ENCODE measurements at regions not wholly inside any gene's neighbourhood (a gene's known extent, or its start where the extent isn't known, plus 50 kb on each side); places are given as distances from the start of the nearest gene placed in this dataset.

- intact Hi-C loops (cut with DNase I): loop anchor here in 1 of 10 donors (10.0 kb wide), 1 partner anchor 59 kb away; no protein-coding TSS in a partner anchor
- Histone ChIP-seq H3K4me3 (no peak overlapping the region), H3K4me1 (peaks cover 0 to 40% (median 16%) of the 10 kb centered on the region in 12 donors), H3K9me3 (peaks cover 0 to 10% (median 0%) of the 10 kb centered on the region in 12 donors), H3K36me3 (no peaks in the 10 kb centered on the region), H3K27me3 (peaks cover 0 to 4% (median 0%) of the 10 kb centered on the region in 9 donors), H3K27ac (no peak overlapping the region)
- ATAC-seq (no peak), DNase-seq (no peak)
- no peak for TF ChIP-seq CTCF (IDR thresholded peaks at IDR 0.05)
- no peak for TF ChIP-seq POLR2A (IDR thresholded peaks at IDR 0.05)
- whole genome bisulfite sequencing, 4 donors: 83 to 98% (median 90%) methylated on average over 8 of the region's 8 CpGs
Observed at GRCh38 chrX:10055430-10055829, 88.3 kb downstream of the CLDN34 start.

GRCh38 chrX:10062352-10062751, 94.4 kb upstream of the CLCN4 start:
- peaks cover 0 to 11% (median 3%) of the 10 kb centered on the region in 9 donors for H3K36me3 ChIP-seq
- no peak for TF ChIP-seq POLR2A (IDR thresholded peaks at IDR 0.05)
- TF ChIP-seq CTCF (IDR thresholded peaks at IDR 0.05): no peak
- H3K4me1 ChIP-seq: peaks cover 0 to 22% (median 3%) of the 10 kb centered on the region in 12 donors
- no peak for ATAC-seq
- DNase-seq: no peak
- H3K27me3 ChIP-seq: peaks cover 0 to 13% (median 0%) of the 10 kb centered on the region in 9 donors
- H3K27ac ChIP-seq: no peak overlapping the region
- no peaks in the 10 kb centered on the region for H3K9me3 ChIP-seq
- intact Hi-C loops (cut with DNase I): no loop called here
- H3K4me3 ChIP-seq: no peak overlapping the region
- 40 to 53% (median 43%) methylated on average over 4 of the region's 4 CpGs for WGBS, 4 donors

GRCh38 chrX:10062980-10063379, 93.8 kb upstream of the CLCN4 start:
- 86 to 96% (median 90%) methylated on average over 2 of the region's 2 CpGs for WGBS, 4 donors
- ATAC-seq (no peak), DNase-seq (no peak)

DNA sequence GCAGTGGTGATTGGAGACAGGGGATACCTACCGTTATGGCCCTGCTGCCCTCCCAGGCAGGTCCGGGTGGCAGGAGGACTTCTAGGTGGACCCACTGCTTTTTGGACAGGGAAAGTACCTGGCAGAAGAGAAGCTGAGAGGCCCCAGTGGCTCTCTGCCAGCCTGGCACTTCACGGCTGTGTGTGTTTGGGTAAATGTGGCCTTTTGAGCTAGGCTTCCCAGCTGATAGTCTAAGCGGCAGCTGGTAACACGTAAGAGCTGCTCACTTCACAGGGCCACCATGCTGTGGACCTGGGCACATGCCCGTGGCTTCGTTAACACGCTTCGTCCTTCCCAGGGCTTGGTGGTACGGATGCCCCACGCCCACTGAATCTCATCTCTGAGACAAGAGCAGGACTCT, 92.0 kb upstream of the CLCN4 start:
- ATAC-seq: peak in 2 of 4 donors; percentile 32 to 39
- Histone ChIP-seq H3K27me3 (peaks cover 0 to 8% (median 0%) of the 10 kb centered on the region in 9 donors), H3K27ac (no peak overlapping the region), H3K9me3 (no peaks in the 10 kb centered on the region), H3K4me3 (no peak overlapping the region), H3K36me3 (peaks cover 0 to 27% (median 12%) of the 10 kb centered on the region in 9 donors), H3K4me1 (peaks cover 0 to 21% (median 3%) of the 10 kb centered on the region in 12 donors)
- intact Hi-C loops (cut with DNase I): no loop called here
- 74 to 89% (median 82%) methylated on average over 11 of the region's 11 CpGs for WGBS, 4 donors
- no peak for DNase-seq
- TF ChIP-seq CTCF (IDR thresholded peaks at IDR 0.05): no peak
- TF ChIP-seq POLR2A (IDR thresholded peaks at IDR 0.05): no peak

More at GRCh38 chrX:10062980-10063379, 93.8 kb upstream of the CLCN4 start:
- TF ChIP-seq CTCF (IDR thresholded peaks at IDR 0.05) (no peak), POLR2A (IDR thresholded peaks at IDR 0.05) (no peak)
- Histone ChIP-seq H3K4me1 (peaks cover 0 to 22% (median 3%) of the 10 kb centered on the region in 12 donors), H3K36me3 (peaks cover 0 to 16% (median 9%) of the 10 kb centered on the region in 9 donors), H3K9me3 (no peaks in the 10 kb centered on the region), H3K27ac (no peak overlapping the region), H3K4me3 (no peak overlapping the region), H3K27me3 (peaks cover 0 to 8% (median 0%) of the 10 kb centered on the region in 9 donors)
- intact Hi-C loops (cut with DNase I): no loop called here

Data from heart left ventricle (tissue), 16 donors.